ENCODE measurements at regions not wholly inside any gene's neighbourhood (a gene's known extent, or its start where the extent isn't known, plus 50 kb on each side); places are given as distances from the start of the nearest gene placed in this dataset.
"Not testable (repeated sequence)": the region's sequence is repeated elsewhere in the genome, so short reads cannot be mapped to it uniquely, and the experiment has no call there.

GRCh38 chr2:240262578-240262977 lies 122.1 kb upstream of the OTOS start:
- DNase-seq (ENCODE audit: low read depth in 1 of 2, low spot score in 2 of 2); H3K9me3 ChIP-seq (replicated peaks); H3K36me3 ChIP-seq; H3K27ac ChIP-seq; H3K27me3 ChIP-seq (replicated peaks); H3K4me3 ChIP-seq; H3K4me1 ChIP-seq (replicated peaks): not testable (repeated sequence)

GRCh38 chr2:240269380-240269779 lies 128.9 kb upstream of the OTOS start:
- no peak overlapping the region for H3K27ac ChIP-seq
- DNase-seq (ENCODE audit: low read depth in 1 of 2, low spot score in 2 of 2): no peak
- peaks cover 5% of the 10 kb centered on the region for H3K27me3 ChIP-seq (replicated peaks)
- peaks cover 3% of the 10 kb centered on the region; the same call in 1 of the 2 replicates for H3K9me3 ChIP-seq (replicated peaks)
- H3K4me1 ChIP-seq (replicated peaks): no peaks in the 10 kb centered on the region
- no peaks in the 10 kb centered on the region for H3K36me3 ChIP-seq
- H3K4me3 ChIP-seq: no peak overlapping the region

GRCh38 chr2:240269886-240270285 lies 129.4 kb upstream of the OTOS start:
- H3K27ac ChIP-seq: no peak overlapping the region
- H3K9me3 ChIP-seq (replicated peaks): peaks cover 3% of the 10 kb centered on the region; the same call in 1 of the 2 replicates
- no peak for DNase-seq (ENCODE audit: low read depth in 1 of 2, low spot score in 2 of 2)
- no peaks in the 10 kb centered on the region for H3K4me1 ChIP-seq (replicated peaks)
- H3K27me3 ChIP-seq (replicated peaks): peaks cover 5% of the 10 kb centered on the region
- no peak overlapping the region for H3K4me3 ChIP-seq
- no peaks in the 10 kb centered on the region for H3K36me3 ChIP-seq

- Histone ChIP-seq H3K9me3 (replicated peaks) (peaks cover 3% of the 10 kb centered on the region; the same call in 1 of the 2 replicates), H3K27ac (no peak overlapping the region), H3K4me3 (no peak overlapping the region), H3K27me3 (replicated peaks) (no peaks in the 10 kb centered on the region), H3K4me1 (replicated peaks) (no peaks in the 10 kb centered on the region), H3K36me3 (no peaks in the 10 kb centered on the region)
- DNase-seq (ENCODE audit: low read depth in 1 of 2, low spot score in 2 of 2): no peak
These were observed 131.4 kb upstream of the OTOS start for GRCh38 chr2:240271716-240272341.

GRCh38 chr2:240275386-240275785 lies 134.9 kb upstream of the OTOS start:
- DNase-seq (ENCODE audit: low read depth in 1 of 2, low spot score in 2 of 2): no peak

GRCh38 chr2:240277073-240277806 lies 136.8 kb upstream of the OTOS start:
- Histone ChIP-seq H3K36me3 (no peaks in the 10 kb centered on the region), H3K4me3 (no peak overlapping the region), H3K27ac (no peak overlapping the region), H3K27me3 (replicated peaks) (no peaks in the 10 kb centered on the region), H3K9me3 (replicated peaks) (peaks cover under 1% of the 10 kb centered on the region; the same call in 1 of the 2 replicates), H3K4me1 (replicated peaks) (no peaks in the 10 kb centered on the region)
- DNase-seq (ENCODE audit: low read depth in 1 of 2, low spot score in 2 of 2): no peak

More at GRCh38 chr2:240275386-240275785, 134.9 kb upstream of the OTOS start:
- H3K4me3 ChIP-seq: no peak overlapping the region
- no peak overlapping the region for H3K27ac ChIP-seq
- no peaks in the 10 kb centered on the region for H3K4me1 ChIP-seq (replicated peaks)
- peaks cover 3% of the 10 kb centered on the region; the same call in 1 of the 2 replicates for H3K9me3 ChIP-seq (replicated peaks)
- H3K36me3 ChIP-seq: no peaks in the 10 kb centered on the region
- no peaks in the 10 kb centered on the region for H3K27me3 ChIP-seq (replicated peaks)

GRCh38 chr2:240277807-240278522 lies 137.5 kb upstream of the OTOS start:
- no peak overlapping the region for H3K4me3 ChIP-seq
- no peaks in the 10 kb centered on the region; the same call in 1 of the 2 replicates for H3K9me3 ChIP-seq (replicated peaks)
- no peaks in the 10 kb centered on the region for H3K4me1 ChIP-seq (replicated peaks)
- DNase-seq (ENCODE audit: low read depth in 1 of 2, low spot score in 2 of 2): no peak
- H3K27ac ChIP-seq: no peak overlapping the region
- H3K27me3 ChIP-seq (replicated peaks): no peaks in the 10 kb centered on the region
- H3K36me3 ChIP-seq: no peaks in the 10 kb centered on the region

- no peak overlapping the region for H3K4me3 ChIP-seq
- DNase-seq (ENCODE audit: low read depth in 1 of 2, low spot score in 2 of 2): no peak
- H3K27ac ChIP-seq: no peak overlapping the region
- no peaks in the 10 kb centered on the region for H3K4me1 ChIP-seq (replicated peaks)
- no peaks in the 10 kb centered on the region for H3K36me3 ChIP-seq
- no peaks in the 10 kb centered on the region for H3K9me3 ChIP-seq (replicated peaks)
- no peaks in the 10 kb centered on the region for H3K27me3 ChIP-seq (replicated peaks)
These were observed 138.2 kb upstream of the OTOS start for GRCh38 chr2:240278661-240279060.

- DNase-seq (ENCODE audit: low read depth in 1 of 2, low spot score in 2 of 2): no peak
- Histone ChIP-seq H3K36me3 (no peaks in the 10 kb centered on the region), H3K4me1 (replicated peaks) (no peaks in the 10 kb centered on the region), H3K27ac (no peak overlapping the region), H3K9me3 (replicated peaks) (no peaks in the 10 kb centered on the region), H3K4me3 (no peak overlapping the region), H3K27me3 (replicated peaks) (no peaks in the 10 kb centered on the region)
These were observed 140.2 kb upstream of the OTOS start for GRCh38 chr2:240280621-240281020.

- Histone ChIP-seq H3K9me3 (replicated peaks) (no peaks in the 10 kb centered on the region), H3K27me3 (replicated peaks) (no peaks in the 10 kb centered on the region), H3K4me3 (no peak overlapping the region), H3K27ac (no peak overlapping the region), H3K4me1 (replicated peaks) (no peaks in the 10 kb centered on the region), H3K36me3 (no peaks in the 10 kb centered on the region)
- DNase-seq (ENCODE audit: low read depth in 1 of 2, low spot score in 2 of 2): no peak
These were observed 144.2 kb upstream of the OTOS start for GRCh38 chr2:240284503-240285259.

GRCh38 chr2:240285725-240286124 lies 145.3 kb upstream of the OTOS start:
- Histone ChIP-seq H3K4me1 (replicated peaks) (no peaks in the 10 kb centered on the region), H3K9me3 (replicated peaks) (no peaks in the 10 kb centered on the region), H3K4me3 (no peak overlapping the region), H3K27me3 (replicated peaks) (no peaks in the 10 kb centered on the region), H3K27ac (no peak overlapping the region), H3K36me3 (no peaks in the 10 kb centered on the region)
- DNase-seq (ENCODE audit: low read depth in 1 of 2, low spot score in 2 of 2): no peak

GRCh38 chr2:240286596-240286995 lies 146.1 kb upstream of the OTOS start:
- Histone ChIP-seq H3K4me3 (no peak overlapping the region), H3K4me1 (replicated peaks) (no peaks in the 10 kb centered on the region), H3K27ac (no peak overlapping the region), H3K36me3 (no peaks in the 10 kb centered on the region), H3K27me3 (replicated peaks) (no peaks in the 10 kb centered on the region), H3K9me3 (replicated peaks) (no peaks in the 10 kb centered on the region)
- DNase-seq (ENCODE audit: low read depth in 1 of 2, low spot score in 2 of 2): no peak

GRCh38 chr2:240287011-240287410 lies 146.6 kb upstream of the OTOS start:
- Histone ChIP-seq H3K4me1 (replicated peaks) (no peaks in the 10 kb centered on the region), H3K4me3 (no peak overlapping the region), H3K9me3 (replicated peaks) (no peaks in the 10 kb centered on the region), H3K36me3 (no peaks in the 10 kb centered on the region), H3K27ac (no peak overlapping the region), H3K27me3 (replicated peaks) (no peaks in the 10 kb centered on the region)
- no peak for DNase-seq (ENCODE audit: low read depth in 1 of 2, low spot score in 2 of 2)

Data from SJSA1 (cell line).